IPS-18c (cell line): ENCODE measurements at regions not wholly inside any gene's neighbourhood (a gene's known extent, or its start where the extent isn't known, plus 50 kb on each side); places are given as distances from the start of the nearest gene placed in this dataset.
"Not testable (repeated sequence)": the region's sequence is repeated elsewhere in the genome, so short reads cannot be mapped to it uniquely, and the experiment has no call there.

Source experiments
- H3K4me3 ChIP-seq: 2 replicates; pipeline ENCODE4 v1.7.0; 2013; ENCODE audit warnings: low read depth, mild to moderate bottlenecking, low read length, moderate library complexity; ENCODE audit not compliant: insufficient read depth
- H3K9me3 ChIP-seq: one replicate; pipeline ENCODE4 v1.6.1; 2013; ENCODE audit warnings: mild to moderate bottlenecking, low read length, moderate library complexity; ENCODE audit not compliant: control insufficient read depth, insufficient read depth

DNA sequence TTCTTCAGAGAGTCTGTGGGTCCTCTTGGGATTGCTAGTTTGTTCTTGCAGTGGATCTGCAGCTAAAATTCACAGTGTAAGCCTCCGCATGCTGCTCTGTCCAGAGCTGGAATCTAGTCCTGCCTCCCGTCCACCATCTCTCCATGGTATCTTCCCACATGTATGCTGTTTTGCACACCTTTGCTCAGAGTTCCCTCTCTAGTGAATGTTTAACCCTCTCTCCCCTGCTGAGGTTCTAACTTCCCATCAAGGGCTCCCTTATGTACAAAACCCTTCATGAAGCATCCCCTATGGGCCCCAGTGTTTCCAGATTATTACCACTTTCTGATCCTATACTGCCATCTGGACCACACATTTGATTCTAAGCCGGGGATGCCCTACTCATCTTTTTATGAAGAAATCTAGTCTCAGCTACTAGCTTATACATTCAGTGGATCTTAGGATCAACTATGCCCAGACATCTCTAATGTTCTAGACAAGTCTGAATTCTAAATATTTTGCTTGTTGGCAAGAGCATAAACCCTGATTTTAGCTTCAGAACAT lies 157.3 kb downstream of the CPEB2 start:
- H3K4me3 ChIP-seq = no peak overlapping the region
- H3K9me3 ChIP-seq = no peaks in the 10 kb centered on the region

DNA sequence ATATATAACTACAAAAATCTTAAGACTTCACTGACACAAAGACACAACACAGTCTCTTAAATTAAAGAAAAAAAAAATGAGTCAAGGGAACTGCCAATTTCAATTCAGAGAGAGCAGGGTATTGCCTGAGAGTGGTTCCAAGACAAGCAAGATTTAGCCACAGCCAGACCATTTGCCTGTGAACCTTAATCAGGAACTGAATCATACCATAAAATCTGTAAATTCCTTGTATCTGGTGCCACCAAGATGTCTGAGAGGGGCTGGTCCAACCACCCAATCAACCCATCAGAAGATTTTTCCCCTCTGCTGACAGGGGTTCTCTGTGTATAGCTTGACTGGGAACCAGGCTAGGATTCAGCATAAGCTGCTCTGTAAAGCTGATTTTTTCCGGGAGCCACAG lies 159.2 kb downstream of the CPEB2 start:
- Histone ChIP-seq H3K4me3 (no peak overlapping the region), H3K9me3 (no peaks in the 10 kb centered on the region)

DNA sequence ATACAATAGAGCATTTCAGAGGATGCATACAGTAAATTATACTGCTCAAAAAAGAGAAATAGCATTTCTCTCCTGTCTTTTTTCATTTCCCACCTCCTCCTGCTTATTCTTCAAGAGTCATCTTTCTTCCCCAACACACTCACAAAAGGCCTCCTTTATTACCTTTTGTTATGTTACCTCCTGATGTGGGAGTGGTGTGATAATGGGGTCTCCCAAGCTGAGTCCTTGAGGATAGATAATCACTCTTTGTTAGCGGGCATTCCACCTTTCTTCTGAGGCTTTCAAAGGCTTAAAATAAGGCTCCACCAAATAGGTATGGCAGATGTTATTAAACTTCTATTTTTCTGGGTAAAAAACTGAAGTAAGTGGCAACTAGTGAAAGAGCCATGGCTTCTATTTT lies 159.8 kb downstream of the CPEB2 start:
- no peak overlapping the region for H3K4me3 ChIP-seq

DNA sequence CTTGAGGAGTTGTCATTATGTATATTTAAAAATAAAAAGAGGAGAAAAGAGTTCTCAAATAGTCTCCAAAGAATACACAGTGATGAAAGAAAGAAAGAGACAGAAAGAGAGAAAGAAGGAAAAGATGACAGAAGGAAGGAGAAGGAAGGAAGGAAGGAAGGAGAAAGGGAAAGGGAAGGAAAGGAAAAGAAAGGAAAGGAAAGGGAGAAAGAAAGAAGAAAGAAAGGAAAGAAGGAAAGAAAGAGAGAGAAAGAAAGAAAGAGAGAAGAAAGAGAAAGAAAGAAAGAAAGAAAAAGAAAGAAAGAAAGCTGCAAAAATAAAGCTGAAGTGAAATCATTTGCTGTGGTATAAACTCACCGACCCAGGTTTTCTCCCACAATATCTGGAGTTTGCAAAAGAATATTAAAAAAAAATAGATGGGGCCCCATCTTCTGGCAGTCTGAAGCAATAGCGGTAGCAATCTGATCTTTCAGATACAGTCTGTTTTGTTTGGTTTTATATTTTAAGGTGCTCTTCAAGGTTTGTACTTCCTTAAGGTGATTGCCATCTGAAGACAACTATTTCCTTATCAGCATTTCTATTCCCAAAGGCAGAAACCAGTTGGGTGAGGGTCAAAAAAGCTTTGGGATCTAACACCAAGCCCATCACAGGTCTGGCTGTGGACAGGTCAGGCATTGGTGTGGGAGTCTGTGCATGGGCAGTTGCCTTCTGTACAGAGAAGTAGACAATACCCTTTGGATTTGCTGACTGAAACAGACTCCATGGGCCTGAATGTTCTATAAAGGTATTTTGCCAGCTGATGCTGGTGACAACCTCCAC lies 160.4 kb downstream of the CPEB2 start:
- H3K4me3 ChIP-seq = no peak overlapping the region
- no peaks in the 10 kb centered on the region for H3K9me3 ChIP-seq

More for the DNA sequence above, 159.8 kb downstream of the CPEB2 start:
- H3K9me3 ChIP-seq = no peaks in the 10 kb centered on the region

DNA sequence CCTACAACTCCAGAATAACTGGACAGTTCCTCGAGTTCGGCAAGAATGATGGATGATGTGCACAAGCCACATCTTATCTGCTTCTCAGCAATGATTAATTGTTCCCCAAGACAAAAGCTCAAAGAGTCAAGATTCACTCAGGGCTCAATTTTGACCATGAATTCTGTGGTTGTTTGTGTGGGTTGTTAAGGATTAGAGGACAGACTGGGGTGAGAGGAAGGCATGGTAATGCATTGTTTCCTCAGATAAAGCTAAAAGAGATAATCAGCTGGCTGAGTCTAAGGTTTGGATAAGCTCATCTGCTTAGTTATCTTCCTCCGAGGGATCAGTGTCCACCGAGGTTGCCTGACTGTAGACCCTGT lies 161.0 kb downstream of the CPEB2 start:
- H3K4me3 ChIP-seq = no peak overlapping the region
- H3K9me3 ChIP-seq = no peaks in the 10 kb centered on the region

DNA sequence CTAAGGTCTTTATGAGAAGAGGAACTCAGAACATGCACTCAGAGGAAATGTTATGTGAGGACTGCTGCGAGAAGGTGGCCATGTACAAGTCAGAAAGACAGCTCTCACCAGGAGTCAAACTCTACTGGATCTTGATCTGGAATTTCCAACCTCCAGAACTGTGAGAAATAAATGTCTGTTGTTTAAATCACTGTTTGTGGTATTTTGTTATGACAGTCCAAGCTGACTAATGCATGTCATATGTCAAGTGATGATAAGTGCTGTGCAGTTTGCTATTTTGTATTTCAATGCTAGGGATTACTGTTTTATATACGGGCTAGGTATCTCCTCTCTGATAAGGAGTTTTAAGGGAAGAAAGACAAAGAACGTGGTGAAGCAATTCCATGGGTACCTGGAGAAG lies 162.3 kb downstream of the CPEB2 start:
- Histone ChIP-seq H3K4me3 (no peak overlapping the region), H3K9me3 (no peaks in the 10 kb centered on the region)

DNA sequence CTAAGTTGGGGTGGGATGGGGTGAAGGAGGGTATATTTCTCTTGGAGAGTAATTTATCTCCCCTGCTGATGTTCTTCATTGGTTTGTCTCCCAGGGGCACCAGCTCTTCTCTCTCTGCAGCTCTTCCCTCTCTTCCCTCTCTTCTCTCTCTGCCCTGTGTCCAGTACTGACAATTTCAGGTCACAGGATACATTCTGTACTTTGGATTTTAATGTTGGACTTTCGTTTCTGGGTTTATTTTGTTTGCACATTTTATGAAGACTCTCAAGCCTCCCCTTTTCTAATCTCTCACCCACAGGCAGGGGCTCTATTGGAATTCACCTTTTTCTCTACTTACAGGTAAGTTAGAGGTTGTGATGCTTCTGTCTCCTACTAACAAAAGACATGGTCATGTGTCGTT lies 165.5 kb downstream of the CPEB2 start:
- H3K9me3 ChIP-seq = no peaks in the 10 kb centered on the region
- H3K4me3 ChIP-seq = no peak overlapping the region

DNA sequence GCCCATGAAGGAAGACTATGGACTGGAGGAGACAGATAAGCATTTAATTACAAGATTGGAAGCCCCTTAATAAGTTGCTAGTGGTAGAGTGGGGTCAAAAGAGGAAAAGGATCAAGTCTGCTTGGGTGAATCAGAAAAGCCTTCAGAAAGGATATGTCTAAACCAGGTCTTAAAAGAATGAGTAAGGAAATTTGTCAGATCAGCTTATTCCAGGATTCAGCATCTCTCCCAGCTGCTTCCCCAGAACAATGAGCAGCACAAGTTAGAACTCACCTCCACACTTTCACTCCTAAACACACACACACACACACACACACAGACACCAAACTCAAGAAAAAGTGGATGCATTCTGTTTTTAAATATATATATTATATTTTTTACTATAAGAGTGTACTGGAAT lies 166.5 kb downstream of the CPEB2 start:
- H3K9me3 ChIP-seq = no peaks in the 10 kb centered on the region
- no peak overlapping the region for H3K4me3 ChIP-seq

DNA sequence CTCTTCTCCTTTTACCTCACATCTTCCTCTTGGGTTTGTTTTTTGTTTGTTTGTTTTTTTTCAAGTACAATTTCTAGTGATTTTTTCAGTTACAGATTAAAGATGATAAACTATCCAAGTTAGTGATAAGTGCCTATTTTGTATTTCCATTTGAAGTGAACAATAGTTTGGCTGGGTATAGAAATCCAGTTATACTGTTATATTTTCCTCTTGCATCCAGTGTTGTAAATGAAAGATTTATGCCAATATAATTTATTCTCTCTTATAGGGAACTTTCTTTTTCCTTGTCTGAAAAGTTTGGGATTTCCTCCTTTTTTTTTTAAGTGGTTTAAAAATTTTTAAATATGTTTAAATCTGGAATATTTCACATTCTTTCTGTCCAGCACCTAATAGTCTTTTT lies 169.4 kb downstream of the CPEB2 start:
- no peak overlapping the region for H3K4me3 ChIP-seq
- no peaks in the 10 kb centered on the region for H3K9me3 ChIP-seq

DNA sequence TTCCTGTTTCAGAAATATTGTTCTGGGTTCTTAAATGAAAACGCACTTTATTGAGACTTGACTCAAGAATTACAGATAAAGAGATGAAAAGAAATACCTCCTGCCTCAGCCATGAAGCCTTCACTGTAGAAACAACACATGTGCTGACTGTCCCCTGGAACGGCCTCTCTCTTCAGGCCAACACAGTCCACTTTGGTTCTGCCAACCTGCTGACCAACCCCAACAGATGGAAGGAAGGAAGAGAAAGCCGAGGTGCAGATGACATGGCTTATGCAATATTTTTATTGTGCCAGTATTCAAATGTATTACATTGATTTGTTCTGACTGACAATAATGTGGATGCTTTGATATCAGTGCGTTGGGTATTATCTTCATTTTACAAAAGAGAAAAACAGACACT lies 171.0 kb downstream of the CPEB2 start:
- no peaks in the 10 kb centered on the region for H3K9me3 ChIP-seq
- no peak overlapping the region for H3K4me3 ChIP-seq

DNA sequence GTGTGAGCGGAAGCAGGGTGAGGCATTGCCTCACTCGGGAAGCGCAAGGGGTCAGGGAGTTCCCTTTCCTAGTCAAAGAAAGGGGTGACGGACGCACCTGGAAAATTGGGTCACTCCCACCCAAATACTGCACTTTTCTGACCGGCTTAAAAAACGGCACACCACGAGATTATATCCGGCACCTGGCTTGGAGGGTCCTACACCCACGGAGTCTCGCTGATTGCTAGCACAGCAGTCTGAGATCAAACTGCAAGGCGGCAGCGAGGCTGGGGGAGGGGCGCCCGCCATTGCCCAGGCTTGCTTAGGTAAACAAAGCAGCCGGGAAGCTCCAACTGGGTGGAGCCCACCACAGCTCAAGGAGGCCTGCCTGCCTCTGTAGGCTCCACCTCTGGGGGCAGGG lies 171.9 kb downstream of the CPEB2 start:
- H3K9me3 ChIP-seq, H3K4me3 ChIP-seq: not testable (repeated sequence)

DNA sequence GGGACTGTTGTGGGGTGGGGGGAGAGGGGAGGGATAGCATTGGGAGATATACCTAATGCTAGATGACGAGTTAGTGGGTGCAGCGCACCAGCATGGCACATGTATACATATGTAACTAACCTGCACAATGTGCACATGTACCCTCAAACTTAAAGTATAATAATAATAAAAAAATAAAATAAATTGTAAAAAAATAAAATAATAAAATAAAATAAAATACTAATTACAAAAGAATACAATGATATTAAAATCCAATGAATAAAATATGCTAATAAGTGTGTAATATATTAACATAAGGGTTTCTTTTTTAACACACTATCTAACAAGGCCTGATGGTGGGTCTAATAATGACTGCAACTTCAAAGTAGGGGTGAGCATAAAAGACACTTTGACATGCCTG lies 177.6 kb downstream of the CPEB2 start:
- not testable (repeated sequence) for H3K9me3 ChIP-seq, H3K4me3 ChIP-seq

DNA sequence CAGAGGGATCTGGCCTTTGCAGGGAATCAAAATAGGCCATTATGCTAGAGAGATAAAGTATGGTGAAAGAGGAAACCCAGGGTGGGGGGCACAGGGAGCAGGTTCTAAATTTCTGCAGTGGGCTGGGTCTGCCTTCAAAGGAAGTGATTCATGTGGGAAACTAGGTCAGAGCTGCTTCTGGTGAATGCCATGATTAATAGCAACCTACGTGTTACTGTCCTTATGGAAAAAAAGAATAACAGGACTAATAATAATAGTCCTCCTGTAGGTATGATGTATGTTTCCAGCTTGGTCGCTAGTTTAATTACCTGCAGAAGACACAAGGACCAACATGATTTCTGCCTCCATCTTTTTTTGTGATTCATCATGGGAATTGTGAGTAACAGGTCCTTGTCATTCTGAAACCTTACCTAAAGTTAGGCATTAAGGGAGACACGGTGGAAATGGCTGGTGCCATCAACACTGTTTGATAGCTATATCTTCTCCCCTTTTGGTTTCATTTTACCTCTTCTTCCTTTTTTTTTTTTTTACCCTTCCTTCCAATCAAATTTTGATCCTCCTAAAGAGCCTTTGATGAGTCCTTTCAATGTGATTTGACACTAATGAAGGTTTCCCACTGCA lies 180.4 kb downstream of the CPEB2 start:
- no peaks in the 10 kb centered on the region for H3K9me3 ChIP-seq
- no peak overlapping the region for H3K4me3 ChIP-seq

DNA sequence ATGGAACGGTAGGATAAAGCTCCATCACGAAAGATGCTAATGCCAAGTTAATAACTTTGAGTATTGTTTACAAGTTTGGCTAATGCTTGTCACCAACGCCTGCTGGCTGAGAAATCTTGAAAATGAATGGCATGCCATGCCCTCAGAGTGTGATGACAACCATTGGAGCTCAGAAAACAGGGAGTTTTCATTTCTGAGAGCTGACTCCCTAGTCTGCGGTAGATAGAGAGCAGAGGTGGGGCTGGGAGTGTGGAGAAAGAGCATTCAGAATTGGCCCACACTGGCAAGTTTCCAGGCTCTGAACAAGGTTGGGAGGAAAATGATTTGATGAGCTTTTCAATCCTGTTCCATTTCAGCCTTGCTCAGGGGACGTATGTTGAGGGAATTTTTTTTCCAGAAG lies 183.9 kb downstream of the CPEB2 start:
- Histone ChIP-seq H3K9me3 (no peaks in the 10 kb centered on the region), H3K4me3 (no peak overlapping the region)

DNA sequence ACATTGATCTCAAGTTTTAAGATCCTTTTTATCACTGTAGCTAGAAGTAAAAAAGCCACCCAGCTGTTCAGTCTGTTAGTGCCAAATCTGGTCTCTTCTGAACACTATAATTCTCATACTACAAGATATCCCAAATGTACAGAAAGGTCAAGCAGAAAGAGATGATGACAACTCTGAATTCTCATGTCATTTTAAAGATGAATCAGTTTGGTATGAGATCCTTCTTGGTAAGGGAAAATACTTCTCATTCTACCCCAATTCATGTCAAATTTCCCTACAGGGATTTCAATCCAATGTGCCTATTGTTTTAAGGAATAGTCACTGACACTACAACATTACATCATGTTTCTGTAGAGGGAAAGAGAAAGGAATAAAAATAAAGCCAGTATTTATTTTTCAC lies 184.5 kb downstream of the CPEB2 start:
- Histone ChIP-seq H3K9me3 (no peaks in the 10 kb centered on the region), H3K4me3 (no peak overlapping the region)

DNA sequence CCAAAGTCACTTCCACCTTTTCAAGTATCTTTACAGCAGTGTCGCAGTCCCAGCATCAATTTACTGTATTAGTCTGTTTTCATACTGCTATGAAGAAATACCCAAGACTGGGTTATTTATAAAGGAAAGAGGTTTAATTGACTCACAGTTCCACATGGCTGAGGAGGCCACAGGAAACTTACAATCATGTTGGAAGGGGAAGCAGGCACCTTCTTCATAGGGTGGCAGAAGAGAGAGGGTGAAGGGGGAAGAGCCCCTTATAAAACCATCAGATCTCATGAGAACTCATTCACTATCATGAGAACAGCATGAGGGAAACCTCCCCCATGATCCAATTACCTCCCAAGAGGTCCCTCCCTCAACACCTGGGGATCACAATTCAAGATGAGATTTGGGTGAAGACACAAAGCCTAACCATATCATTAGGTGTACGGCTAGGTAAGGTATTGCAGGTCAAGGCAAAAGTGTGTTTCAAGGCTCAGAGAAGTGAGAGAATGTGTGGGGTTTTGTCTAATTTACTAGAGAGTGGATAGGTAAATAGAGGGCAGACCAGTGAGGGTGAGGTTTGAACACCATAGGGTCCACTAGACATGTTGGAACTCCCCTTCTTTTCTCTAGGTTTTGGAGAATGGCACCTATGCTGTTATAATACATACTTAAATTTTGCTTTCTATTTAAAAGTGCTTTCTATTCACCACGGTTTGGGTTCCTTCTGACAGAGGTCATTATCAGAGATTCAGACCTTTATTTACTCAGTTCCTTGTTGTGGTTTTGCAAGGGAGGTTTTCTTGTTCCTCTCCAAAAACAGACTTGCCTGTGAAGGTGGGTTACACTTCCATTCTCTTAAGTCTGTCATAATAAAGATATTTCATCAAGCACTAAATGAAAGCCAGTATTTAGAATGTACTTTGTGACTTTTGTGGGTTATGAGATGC lies 186.6 kb downstream of the CPEB2 start:
- Histone ChIP-seq H3K4me3 (no peak overlapping the region), H3K9me3 (no peaks in the 10 kb centered on the region)

DNA sequence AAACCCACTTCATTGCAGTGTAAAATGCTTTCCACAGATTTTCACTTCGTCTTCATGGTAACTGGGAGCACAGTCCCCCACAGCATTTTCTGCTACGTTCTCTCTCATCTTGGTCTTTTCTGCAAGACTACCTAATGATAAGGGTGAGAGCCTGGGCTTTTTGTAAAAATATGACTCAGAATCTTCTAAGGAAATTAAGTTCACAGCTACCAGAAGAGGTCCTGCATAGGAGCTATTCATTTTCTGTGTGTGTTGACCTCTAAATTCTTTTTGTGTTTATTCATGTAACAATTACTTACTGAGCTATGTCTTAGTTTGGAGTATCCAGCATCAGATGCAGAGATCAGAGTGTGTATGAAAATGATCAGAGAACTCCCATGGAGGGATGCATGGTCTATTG lies 192.2 kb downstream of the CPEB2 start:
- Histone ChIP-seq H3K9me3 (no peaks in the 10 kb centered on the region), H3K4me3 (no peak overlapping the region)

DNA sequence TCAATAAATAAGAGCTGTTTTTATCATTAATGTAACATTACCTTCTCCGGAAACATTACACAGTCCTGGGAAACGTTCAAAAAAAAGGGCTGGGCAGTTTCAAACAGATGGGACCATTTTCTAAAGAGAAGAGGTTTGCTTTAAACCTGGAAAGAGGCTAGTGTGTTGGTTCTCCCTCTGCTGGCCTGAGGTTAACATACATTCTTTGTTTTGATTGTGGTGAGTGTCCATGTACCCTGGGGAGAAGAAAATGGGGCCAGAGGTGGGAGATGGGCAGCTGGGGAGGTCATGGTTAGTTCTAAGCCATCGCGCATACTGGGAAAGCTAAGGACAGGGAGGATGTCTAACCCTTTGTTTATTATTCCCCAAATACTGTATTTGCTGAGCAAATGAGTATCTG lies 194.7 kb downstream of the CPEB2 start:
- Histone ChIP-seq H3K9me3 (no peaks in the 10 kb centered on the region), H3K4me3 (no peak overlapping the region)
